Hindlimb muscle (tissue), 1 donor: ENCODE measurements at regions not wholly inside any gene's neighbourhood (a gene's known extent, or its start where the extent isn't known, plus 50 kb on each side); places are given as distances from the start of the nearest gene placed in this dataset.
"Not testable (repeated sequence)": the region's sequence is repeated elsewhere in the genome, so short reads cannot be mapped to it uniquely, and the experiment has no call there.

ENCODE experiments used
- DNase-seq: peaks from one replicate; pipeline ENCODE4 v3.0.0-alpha.2; 2013

- no peak for DNase-seq
These were observed 116.1 kb downstream of the CYP26B1 start for GRCh38 chr2:72031346-72032110.

GRCh38 chr2:72028996-72029395, 118.7 kb downstream of the CYP26B1 start:
- DNase-seq = no peak

GRCh38 chr2:72028351-72028995, 119.2 kb downstream of the CYP26B1 start:
- DNase-seq = no peak

GRCh38 chr2:72027426-72028161, 120.1 kb downstream of the CYP26B1 start:
- no peak for DNase-seq

GRCh38 chr2:72026819-72027425, 120.7 kb downstream of the CYP26B1 start:
- DNase-seq = no peak

- no peak for DNase-seq
These were observed 123.0 kb downstream of the CYP26B1 start for GRCh38 chr2:72024451-72025175.

- DNase-seq = no peak
These were observed 123.8 kb downstream of the CYP26B1 start for GRCh38 chr2:72023678-72024390.

- not testable (repeated sequence) for DNase-seq
These were observed 126.3 kb downstream of the CYP26B1 start for GRCh38 chr2:72021371-72021770.

- DNase-seq = no peak
These were observed 132.4 kb downstream of the CYP26B1 start for GRCh38 chr2:72015266-72015665.

- DNase-seq = no peak
These were observed 132.8 kb downstream of the CYP26B1 start for GRCh38 chr2:72014831-72015230.

- no peak for DNase-seq
These were observed 133.9 kb downstream of the CYP26B1 start for GRCh38 chr2:72013726-72014125.

- DNase-seq = no peak
These were observed 134.6 kb downstream of the CYP26B1 start for GRCh38 chr2:72012886-72013574.

GRCh38 chr2:72011791-72012190, 135.9 kb downstream of the CYP26B1 start:
- no peak for DNase-seq

- no peak for DNase-seq
These were observed 136.3 kb downstream of the CYP26B1 start for GRCh38 chr2:72011370-72011689.

- no peak for DNase-seq
These were observed 136.9 kb downstream of the CYP26B1 start for GRCh38 chr2:72010647-72011369.

GRCh38 chr2:72008608-72009007, 139.1 kb downstream of the CYP26B1 start:
- DNase-seq = no peak

- no peak for DNase-seq
These were observed 140.3 kb downstream of the CYP26B1 start for GRCh38 chr2:72007402-72007801.

- DNase-seq = no peak
These were observed 141.4 kb downstream of the CYP26B1 start for GRCh38 chr2:72006188-72006736.

GRCh38 chr2:72004976-72005375, 142.7 kb downstream of the CYP26B1 start:
- DNase-seq = no peak
